Stimulated activated CD4-positive, alpha-beta T cell treated with anti-CD3 and anti-CD28 coated beads, Interleukin-2, amount 100 ng/mL, for 4 hours (primary cell): ENCODE measurements at regions not wholly inside any gene's neighbourhood (a gene's known extent, or its start where the extent isn't known, plus 50 kb on each side); places are given as distances from the start of the nearest gene placed in this dataset.
"Not testable (repeated sequence)": the region's sequence is repeated elsewhere in the genome, so short reads cannot be mapped to it uniquely, and the experiment has no call there.

Source experiments
- DNase-seq: peaks from one replicate; pipeline ENCODE4 v3.0.0-alpha.2; 2020; ENCODE audit warnings: low read depth

DNA sequence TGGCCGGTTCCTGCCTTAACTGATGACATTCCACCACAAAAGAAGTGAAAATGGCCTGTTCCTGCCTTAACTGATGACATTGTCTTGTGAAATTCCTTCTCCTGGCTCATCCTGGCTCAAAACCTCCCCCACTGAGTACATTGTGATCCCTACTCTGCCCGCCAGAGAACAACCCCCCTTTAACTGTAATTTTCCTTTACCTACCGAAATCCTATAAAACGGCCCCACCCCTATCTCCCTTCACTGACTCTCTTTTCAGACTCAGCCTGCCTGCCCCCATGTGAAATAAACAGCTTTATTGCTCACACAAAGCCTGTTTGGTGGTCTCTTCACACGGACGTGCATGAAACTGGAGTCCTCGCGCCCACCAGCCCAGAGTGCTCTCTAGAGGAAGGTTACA is 166.5 kb downstream of the ADRA2C start:
- DNase-seq: not testable (repeated sequence)

DNA sequence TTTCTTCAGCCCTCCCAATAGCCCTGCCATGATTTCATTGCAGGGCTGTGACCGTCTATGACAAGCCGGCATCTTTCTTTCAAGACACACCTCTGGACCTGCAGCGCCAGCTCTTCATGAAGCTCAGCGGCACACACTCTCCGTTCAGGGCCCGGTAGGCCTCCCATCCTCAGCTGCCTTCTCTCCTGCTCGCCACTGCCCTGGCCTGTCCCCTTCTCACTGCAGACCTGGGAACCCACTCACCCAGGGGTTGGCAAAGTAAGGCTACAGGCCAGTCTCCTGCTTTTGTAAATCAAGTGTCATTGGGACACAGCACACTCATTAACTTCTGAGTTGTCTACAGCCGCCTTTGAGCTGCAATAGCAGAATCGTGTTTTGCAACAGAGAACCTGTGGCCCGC is 169.2 kb downstream of the ADRA2C start:
- DNase-seq: not testable (repeated sequence)

DNA sequence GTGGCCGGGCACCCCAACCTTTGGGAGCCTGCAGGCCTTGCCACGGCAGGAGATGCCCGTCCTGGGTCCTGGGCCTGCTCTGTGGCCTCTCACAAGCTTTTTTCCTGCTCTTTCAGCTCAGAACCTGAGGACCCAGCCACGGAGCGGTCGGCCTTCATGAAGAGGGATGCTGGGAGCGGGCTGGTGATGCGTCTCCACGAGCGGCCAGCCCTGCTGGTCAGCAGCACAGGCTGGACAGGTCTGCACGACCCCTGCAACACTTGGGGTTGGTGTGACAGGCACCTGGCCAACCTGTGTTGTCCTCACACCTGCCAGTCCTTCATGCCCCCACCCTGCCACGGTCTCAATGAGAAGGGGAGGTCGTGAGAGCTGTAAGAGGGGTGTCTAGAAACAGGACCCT is 170.0 kb downstream of the ADRA2C start:
- no peak for DNase-seq

DNA sequence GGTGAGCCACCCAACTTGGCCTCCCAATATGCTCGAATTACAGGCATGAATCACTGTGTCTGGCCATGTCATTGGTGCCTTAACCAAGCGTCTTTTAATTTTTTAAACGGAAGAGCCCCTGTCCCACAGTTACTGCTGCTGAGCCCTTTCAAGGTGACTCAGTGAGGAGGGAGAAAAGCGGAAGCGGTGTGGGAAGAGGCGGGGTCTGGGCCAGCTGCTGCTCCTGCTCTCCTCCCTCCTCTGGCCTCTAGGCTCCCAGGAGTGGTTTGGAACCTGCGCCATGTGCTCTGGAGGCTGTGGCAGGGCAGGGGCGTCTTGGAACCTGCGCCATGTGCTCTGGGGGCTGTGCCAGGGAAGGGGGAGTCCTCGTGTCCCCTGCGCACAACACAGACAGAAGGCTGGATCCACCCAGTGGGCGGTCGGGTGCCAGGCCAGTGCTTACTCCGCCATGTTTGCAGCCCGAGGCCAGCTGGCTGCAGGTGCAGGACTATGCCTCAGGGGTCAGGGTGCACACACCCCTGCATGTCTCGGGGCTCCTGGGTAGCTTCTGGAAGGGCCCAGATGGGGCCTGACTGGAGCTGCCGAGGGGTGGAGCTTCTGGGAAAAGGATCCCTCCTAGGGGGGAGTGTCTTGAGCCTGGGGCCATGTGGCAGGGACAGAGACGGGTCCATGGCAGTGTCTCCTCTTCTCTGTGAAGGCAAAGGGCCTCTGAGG is 171.8 kb downstream of the ADRA2C start:
- DNase-seq: not testable (repeated sequence)

DNA sequence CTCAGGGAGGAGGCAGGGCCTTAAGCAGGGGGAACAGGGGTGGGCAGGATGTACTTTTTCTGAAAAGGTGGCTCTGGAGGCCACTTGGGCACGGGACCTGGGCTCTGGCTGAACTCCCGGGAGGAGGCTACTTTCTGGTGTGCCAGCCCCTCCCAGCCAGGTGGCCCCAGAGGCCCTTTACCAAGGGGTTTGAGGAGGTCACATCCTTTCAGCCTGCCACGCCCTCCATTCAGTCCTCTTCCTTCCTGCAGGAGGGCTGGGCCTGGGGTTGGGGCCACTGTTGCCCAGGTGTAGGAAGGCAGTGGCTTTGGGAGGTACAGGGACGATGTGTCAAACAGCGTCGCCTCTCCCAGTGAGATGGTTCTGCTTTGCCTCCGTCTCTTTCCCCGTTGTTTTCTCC is 172.5 kb downstream of the ADRA2C start:
- DNase-seq: not testable (repeated sequence)

DNA sequence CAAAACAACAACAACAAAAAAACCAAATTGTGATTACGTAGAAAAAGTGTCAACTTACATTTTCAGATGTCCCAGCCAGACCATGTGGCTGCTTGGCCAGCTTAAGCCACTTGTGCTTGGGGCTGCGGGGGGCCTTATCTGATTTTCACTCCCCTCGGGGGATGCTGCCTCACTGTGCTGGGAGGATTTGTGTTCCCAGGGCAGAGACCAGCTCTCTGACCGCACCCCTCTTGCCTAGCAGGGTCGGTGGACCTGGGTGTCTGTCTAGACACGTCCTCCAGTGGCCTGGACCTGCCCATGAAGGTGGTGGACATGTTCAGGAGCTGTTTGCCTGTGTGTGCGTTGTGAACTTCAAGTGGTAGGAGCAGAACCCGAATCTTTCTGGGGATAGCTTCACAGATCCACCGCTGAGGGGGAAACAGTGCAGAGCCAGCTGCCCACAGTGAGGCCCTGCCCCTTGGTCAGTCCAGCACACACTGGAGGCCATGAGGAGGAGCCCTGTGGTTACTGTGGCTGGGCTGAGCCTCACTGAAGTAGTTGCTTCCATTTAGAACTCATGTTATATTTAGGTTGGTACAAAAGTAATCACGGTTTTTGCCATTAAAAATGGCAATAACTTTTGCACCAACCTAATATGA is 173.9 kb downstream of the ADRA2C start:
- DNase-seq: not testable (repeated sequence)

DNA sequence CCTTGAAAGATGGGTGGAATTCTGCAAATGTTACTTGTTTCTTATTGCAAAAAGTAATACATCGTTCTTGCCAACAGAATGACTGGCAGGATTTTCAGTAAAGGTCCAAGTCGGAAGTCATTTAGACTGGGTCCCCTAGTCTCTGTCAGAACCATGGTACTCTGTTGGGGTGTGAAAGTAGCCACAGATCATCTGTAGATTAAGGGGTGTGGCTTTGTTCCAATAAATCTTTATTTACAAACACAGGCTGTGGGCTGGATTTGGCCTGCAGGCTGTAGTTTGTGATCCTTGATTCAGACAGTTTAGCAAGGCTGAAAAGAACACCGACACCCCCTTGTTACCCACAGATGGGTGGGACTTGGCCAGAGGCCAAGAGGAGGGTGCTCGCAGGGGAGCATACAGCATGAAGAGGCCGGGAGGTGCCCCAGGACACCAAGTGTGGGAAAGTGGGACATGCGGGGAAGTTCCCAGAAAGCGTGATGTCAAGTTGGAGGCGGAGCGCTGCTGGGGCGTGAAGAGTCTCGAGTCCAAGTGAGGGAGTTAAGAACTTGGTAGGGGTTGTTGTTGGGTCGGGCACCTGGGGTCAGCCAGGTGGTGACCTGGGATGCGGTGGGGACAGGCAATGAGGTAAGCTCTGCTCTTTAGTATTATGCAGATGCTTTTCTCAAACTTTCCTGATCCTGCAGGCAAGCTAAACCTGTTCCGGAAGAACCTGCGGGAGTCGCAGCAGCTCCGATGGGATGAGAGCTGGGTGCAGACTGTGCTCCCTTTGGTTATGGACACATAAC is 175.7 kb downstream of the ADRA2C start:
- not testable (repeated sequence) for DNase-seq

DNA sequence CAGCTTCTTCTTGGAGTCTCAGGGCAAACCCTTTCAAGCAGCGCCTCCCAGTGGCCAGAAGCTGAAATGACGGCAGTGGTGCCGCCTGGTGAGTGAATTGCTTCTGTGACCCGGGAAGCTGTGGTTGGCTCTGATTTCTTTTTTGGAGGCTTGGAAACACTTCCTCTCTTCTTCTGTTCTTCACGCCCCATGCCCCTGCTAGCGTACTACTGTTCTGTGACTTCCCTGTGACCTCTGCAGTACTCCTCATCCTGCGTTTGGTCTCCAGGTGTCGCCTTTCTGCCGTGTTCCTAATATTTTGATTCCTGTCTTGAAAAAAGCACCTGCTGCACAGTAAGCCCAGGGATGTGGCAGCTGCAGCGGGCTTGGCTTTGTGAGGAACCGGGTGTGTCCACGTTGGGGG is 176.4 kb downstream of the ADRA2C start:
- DNase-seq: not testable (repeated sequence)

DNA sequence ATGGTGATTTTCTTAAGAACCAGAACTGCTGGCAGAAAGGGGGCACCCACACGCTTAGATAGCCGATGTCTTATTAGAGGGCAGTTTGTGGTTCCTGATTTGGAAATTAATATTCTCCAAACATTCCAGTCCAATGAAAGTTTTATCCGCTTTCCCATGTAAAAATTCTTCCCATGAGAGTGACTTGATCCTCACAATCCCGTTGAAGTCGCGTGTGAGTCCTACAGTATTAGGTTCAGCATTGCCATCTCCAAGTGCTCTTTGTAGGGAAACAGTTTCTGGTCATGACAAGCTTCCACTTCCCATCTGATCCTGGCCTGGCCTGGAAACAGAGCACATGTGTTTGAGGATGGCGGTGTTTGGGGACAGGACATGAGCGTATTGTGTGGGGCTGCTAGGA is 176.9 kb downstream of the ADRA2C start:
- not testable (repeated sequence) for DNase-seq

DNA sequence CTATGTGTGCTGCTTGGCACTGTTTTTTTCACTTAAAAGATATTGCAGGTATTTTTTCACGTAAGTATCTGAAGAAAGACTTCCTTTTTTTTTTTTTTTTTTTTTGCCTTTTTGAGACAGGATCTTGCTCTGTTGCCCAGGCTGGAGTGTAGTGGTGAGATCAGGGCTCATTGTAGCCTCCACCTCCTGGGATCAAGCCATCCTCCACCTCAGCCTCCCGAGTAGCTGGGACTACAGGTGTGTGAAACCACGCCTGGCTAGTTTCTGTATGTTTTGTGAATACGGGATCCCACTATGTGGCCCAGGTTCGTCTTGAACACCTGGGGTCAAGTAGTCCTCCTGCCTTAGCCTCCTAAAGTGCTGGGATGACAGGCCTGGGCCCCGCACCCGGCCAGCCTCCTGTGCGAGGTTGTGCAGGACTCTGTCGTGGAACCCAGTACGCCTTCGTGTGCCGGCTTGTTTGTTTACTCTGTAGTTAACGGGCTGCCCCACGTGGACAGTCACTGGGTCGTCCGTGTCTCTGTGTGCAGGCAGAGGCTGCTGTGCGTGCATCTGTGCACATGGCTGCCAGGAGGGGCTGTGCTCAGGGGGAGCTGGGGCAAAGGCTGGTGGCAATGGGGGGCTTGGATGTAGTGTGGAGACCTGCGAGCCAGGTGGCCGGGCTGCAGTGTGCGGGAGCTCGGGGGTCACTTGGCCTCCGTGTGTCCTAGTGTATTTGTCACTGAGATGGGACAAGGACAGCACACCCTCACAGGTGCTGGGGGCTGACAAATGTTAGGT is 179.5 kb downstream of the ADRA2C start:
- DNase-seq: no peak

DNA sequence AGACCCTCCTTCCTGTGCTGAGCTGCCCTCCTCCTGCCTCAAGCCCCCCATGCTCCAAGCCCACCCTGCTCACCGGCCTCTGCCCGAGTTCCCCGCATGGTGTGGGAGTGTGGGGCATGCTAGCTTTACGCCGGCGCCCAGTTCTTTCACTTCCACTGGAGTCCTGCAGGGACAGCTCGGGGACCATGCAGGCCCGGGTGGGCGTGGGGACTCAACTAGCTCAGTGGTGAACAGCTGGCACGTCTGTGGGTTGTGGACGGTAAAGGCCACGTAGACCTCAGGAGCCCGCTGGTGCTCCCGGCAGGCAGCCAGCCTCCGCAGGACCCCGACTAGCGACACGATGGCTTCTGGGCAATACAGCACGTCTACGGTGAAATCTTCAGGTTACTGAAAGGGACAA is 180.4 kb downstream of the ADRA2C start:
- DNase-seq: not testable (repeated sequence)

DNA sequence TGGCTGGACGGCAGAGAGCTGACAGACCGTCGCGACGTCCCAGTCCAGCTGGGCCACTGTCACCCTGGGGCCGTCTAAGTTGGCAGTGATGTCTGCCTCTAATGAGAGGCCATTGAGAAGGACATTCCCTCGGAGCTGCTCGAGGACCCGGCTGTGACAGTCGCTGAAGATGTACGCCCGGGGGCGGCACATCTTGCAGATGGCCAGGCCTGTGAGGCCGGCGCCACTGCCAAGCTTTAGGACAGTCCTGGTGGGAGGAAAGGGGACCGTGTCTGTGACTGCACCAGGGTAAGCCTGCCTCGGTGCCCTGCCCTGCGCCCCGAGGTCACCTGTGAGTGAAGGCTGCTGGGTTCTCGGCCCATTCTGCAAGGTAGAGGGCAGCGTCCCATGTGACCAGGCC is 181.6 kb downstream of the ADRA2C start:
- DNase-seq: not testable (repeated sequence)

DNA sequence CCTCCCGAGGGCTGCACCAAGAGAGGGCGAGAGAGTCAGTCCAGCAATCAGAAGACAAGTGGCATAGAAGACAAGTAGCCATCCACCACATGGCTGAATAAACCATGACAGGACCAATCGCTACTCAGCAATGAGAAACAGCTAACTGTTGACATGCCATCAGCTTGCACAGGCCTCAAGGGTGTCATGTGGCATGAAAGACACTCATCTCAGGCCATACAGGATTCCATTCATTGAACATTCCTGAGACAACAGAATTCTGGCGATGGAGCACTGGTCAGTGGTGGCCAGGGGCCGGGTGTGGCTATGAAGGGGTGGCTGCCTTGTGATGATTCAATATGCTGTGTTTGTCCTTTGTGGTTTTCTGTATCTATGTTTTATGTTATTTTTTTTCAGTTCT is 182.0 kb downstream of the ADRA2C start:
- not testable (repeated sequence) for DNase-seq

DNA sequence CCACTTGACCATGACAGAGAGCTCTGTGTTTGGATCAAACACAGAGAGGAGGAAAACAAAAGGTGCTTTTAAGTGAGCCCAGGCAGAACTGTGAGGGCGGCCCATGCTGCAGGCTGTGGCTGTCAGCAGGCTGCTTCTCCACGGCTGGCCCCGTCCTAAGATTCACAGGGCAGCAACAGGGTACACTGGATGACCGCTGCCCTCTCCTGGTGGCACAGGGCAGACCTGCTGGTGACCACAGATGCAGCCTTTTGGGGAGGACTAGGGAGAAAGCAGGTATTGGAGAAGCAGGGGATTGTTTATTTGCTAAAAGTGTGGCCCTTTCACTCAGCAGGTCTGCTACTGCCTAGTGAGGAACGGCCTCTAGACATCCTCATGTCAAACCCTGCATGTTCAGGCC is 183.7 kb downstream of the ADRA2C start:
- DNase-seq: not testable (repeated sequence)

DNA sequence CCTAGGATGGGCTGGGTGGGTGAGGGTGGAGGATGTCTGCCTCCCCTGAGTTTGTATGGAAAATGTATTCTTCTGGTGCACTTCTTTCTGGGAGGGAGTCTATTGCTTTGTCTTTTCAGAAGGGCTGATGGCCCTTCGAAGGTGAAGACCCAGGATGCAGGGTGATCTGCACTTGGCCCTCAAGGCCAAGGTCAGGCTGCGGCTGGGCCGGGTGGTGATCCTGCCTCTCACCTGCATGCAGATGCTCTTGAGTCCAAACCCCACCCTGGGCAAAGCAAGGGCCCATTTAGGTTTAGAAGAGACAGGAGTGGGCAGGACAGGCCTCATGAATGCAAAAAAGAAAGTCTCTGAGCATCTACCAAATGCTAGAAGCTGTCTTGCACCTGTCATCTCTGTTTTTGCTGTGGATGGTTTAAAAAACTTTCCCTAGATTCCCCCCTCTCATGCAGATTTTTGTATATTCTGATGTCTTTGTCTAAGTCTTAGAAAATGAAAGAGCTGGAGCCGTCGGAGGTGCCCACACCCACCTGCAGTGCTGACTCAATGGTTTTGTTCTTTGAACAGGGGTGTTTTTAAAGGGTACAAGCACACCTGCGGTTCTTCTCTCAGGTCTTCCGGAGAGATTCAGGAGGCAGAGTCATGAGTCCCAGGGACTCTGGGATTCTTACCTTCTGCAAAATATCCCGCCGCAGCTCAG is 186.4 kb downstream of the ADRA2C start:
- not testable (repeated sequence) for DNase-seq

DNA sequence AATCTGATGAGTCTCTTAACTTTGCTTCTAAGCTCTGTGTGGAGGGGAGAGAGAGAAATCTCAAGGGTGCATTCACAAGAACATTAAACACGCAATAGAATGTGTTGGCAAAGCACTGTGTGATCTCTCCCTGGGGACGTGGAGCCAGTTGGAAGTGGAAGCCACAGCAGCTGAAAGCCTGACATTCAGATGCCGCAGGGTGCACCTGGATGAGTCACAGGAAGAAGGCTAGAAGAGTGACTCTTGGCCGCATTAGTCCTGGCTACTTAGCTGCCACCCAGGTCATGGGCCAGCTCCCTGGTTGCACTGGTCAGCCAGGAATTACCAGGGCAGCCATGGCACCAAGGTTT is 186.9 kb downstream of the ADRA2C start:
- DNase-seq: not testable (repeated sequence)

DNA sequence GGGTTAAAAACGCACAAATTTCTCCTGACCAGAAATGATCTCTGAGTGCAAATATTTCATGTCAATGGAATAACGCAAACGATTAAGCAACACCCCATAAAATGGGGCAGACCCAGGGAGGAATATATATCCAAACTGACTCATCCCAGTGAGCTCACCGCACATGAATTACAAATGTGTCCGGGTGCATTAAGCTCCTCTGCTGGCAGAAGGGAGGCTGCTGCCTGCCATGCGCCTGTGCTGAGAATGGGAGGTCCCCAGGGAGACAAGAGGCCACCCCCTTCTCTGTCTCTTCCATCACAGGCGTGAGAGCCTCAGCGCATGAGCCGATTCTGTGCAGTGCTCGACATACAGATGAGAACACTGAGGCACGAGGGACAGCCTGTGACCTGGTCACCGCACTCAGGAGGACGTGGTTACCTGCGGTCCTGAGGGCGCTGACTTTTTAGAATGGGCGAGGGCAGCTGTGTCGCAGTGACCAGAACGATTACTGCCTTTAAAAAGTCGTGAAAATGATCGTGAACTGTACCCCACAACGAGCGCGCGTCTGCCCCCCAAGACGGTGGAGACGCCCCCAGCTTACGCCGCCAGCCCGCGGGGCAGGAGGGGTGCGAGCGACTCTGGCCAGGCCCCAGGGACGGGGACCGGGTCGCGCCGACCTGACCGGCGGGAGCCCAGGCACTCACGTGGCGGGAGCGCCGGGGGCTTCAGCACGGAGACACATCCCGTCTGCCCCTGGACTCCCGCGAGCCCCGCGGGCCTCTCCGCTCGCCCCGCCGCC is 188.5 kb downstream of the ADRA2C start:
- DNase-seq: peak; percentile 58

DNA sequence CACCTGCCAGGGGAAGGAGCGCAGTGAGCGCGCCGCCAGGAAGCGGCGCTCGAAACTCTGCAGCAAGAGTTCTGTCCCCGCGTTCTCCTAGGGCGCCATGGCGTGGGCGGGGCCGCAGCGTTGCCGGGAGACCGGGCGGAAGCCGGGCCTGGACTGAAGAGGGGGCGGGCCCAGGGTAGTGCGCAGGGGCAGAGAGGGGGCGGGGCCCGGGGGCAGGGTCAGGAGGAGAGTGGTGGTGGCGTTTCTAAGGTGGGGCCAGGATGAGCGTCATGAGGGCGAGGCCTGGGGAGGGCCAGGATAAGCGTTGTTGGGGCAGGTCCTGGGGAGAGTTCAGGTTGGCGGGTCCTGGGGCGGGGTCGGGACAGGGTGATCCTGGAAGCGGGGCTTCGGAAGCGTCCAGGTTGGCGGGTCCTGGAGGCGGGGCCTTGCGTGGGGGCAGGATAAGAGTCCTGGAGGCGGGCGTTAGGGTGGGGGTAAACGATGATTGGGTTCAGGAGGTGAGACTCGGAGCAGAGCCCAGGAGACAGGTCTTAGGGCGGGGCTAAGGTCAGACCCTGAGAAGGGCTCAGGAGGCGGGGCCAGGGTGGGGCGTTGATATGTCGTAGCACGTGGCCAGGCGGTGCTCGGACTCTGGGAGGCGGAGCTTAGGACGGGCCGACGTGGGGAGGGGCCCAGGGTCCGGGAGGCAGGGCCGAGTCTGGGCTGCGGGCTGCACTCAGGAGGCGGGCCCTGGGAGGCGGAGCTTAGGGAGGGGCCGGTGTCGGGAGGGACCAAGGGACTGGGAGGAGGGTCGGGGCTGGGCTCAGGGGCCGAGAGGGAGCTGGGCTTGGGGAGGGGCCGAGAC is 189.4 kb downstream of the ADRA2C start:
- peak; percentile 98 for DNase-seq

DNA sequence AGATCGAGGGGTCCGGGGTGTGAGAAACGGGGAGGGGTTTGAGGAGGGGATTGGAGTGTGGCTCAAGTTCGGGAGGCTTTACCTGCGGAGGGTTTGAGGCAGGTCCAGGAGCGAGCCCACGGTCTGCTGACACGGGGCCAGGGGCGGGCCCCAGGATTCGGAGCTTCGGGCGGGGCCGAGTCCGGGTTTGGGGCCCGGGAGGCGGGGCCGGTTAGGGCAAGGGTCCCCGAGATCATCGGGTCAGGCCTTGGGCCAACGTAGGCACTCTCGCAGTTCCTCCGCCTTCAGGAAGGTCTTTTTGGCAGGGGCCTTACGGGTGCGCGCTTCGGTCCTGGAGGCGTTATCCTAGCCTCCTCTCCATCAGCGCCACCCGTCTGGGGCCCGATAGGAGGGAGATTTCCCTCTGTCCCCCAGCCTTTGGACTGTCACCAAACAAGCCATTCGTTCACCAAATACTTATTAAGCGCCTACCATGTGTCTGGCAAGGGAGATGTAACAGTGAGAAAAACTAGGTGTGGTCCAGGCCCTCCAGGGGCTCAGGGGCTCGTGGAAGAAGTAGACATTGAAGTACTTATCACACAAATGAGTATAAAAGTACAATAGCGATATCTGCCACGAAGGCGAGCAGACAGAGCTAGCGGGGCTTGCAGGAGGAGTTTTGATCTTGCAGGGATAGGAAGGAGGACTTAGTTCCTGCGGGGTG is 190.1 kb downstream of the ADRA2C start:
- not testable (repeated sequence) for DNase-seq
